Daoy (cell line): ENCODE measurements at regions not wholly inside any gene's neighbourhood (a gene's known extent, or its start where the extent isn't known, plus 50 kb on each side); places are given as distances from the start of the nearest gene placed in this dataset.
"Not testable (repeated sequence)": the region's sequence is repeated elsewhere in the genome, so short reads cannot be mapped to it uniquely, and the experiment has no call there.

Source experiments
- DNase-seq: peaks from one replicate; pipeline ENCODE4 v3.0.0-alpha.2; 2015; ENCODE audit warnings: low read depth

- no peak for DNase-seq
Observed at GRCh38 chr6:90463359-90463758, 123.5 kb downstream of the MAP3K7 start.

GRCh38 chr6:90462102-90462501, 124.8 kb downstream of the MAP3K7 start:
- DNase-seq = no peak

GRCh38 chr6:90461383-90461782, 125.5 kb downstream of the MAP3K7 start:
- no peak for DNase-seq

- DNase-seq = no peak
Observed at GRCh38 chr6:90460051-90460450, 126.8 kb downstream of the MAP3K7 start.

- no peak for DNase-seq
Observed at GRCh38 chr6:90459225-90459758, 127.6 kb downstream of the MAP3K7 start.

GRCh38 chr6:90458353-90459224, 128.3 kb downstream of the MAP3K7 start:
- DNase-seq = no peak

- no peak for DNase-seq
Observed at GRCh38 chr6:90457867-90458259, 129.0 kb downstream of the MAP3K7 start.

GRCh38 chr6:90456997-90457866, 129.6 kb downstream of the MAP3K7 start:
- DNase-seq = not testable (repeated sequence)

GRCh38 chr6:90456001-90456400, 130.9 kb downstream of the MAP3K7 start:
- no peak for DNase-seq

GRCh38 chr6:90454836-90455427, 131.9 kb downstream of the MAP3K7 start:
- no peak for DNase-seq

GRCh38 chr6:90450268-90450953, 136.5 kb downstream of the MAP3K7 start:
- DNase-seq = no peak

GRCh38 chr6:90449311-90449710, 137.6 kb downstream of the MAP3K7 start:
- no peak for DNase-seq

- DNase-seq = no peak
Observed at GRCh38 chr6:90448836-90449235, 138.0 kb downstream of the MAP3K7 start.

GRCh38 chr6:90446164-90446563, 140.7 kb downstream of the MAP3K7 start:
- no peak for DNase-seq

- DNase-seq = no peak
Observed at GRCh38 chr6:90445533-90446108, 141.3 kb downstream of the MAP3K7 start.

GRCh38 chr6:90444160-90444714, 142.6 kb downstream of the MAP3K7 start:
- DNase-seq = no peak

- no peak for DNase-seq
Observed at GRCh38 chr6:90442366-90442765, 144.5 kb downstream of the MAP3K7 start.

GRCh38 chr6:90440586-90441283, 144.1 kb upstream of the BACH2 start:
- DNase-seq = no peak

GRCh38 chr6:90439586-90439985, 142.9 kb upstream of the BACH2 start:
- DNase-seq = no peak

- DNase-seq = no peak
Observed at GRCh38 chr6:90436403-90436802, 139.8 kb upstream of the BACH2 start.
